GM19467 (cell line): ENCODE measurements at regions not wholly inside any gene's neighbourhood (a gene's known extent, or its start where the extent isn't known, plus 50 kb on each side); places are given as distances from the start of the nearest gene placed in this dataset.
"Not testable (repeated sequence)": the region's sequence is repeated elsewhere in the genome, so short reads cannot be mapped to it uniquely, and the experiment has no call there.

ENCODE experiments used
- ATAC-seq: cut with Tn5 transposase; IDR thresholded peaks from one replicate; pipeline ENCODE4 v1.9.1; 2021; ENCODE audit warnings: mild to moderate bottlenecking, moderate library complexity; ENCODE audit not compliant: unreplicated experiment

GRCh38 chr4:20124317-20125026, 127.2 kb upstream of the SLIT2 start:
- ATAC-seq: no peak

GRCh38 chr4:20122198-20122988, 129.3 kb upstream of the SLIT2 start:
- no peak for ATAC-seq

GRCh38 chr4:20119141-20119540, 132.6 kb upstream of the SLIT2 start:
- ATAC-seq: no peak

- ATAC-seq: no peak
Observed at GRCh38 chr4:20109391-20109790, 142.3 kb upstream of the SLIT2 start.

- ATAC-seq: no peak
Observed at GRCh38 chr4:20106921-20107320, 144.8 kb upstream of the SLIT2 start.

GRCh38 chr4:20101831-20102230, 149.9 kb upstream of the SLIT2 start:
- no peak for ATAC-seq

- ATAC-seq: no peak
Observed at GRCh38 chr4:20096911-20097310, 154.8 kb upstream of the SLIT2 start.

GRCh38 chr4:20095805-20096541, 155.7 kb upstream of the SLIT2 start:
- no peak for ATAC-seq

GRCh38 chr4:20091781-20092180, 159.9 kb upstream of the SLIT2 start:
- ATAC-seq: no peak

GRCh38 chr4:20087522-20087911, 164.2 kb upstream of the SLIT2 start:
- ATAC-seq: no peak

- no peak for ATAC-seq
Observed at GRCh38 chr4:20086799-20087521, 164.7 kb upstream of the SLIT2 start.

GRCh38 chr4:20086067-20086798, 165.5 kb upstream of the SLIT2 start:
- no peak for ATAC-seq

GRCh38 chr4:20085653-20086052, 166.1 kb upstream of the SLIT2 start:
- no peak for ATAC-seq

- no peak for ATAC-seq
Observed at GRCh38 chr4:20085156-20085555, 166.5 kb upstream of the SLIT2 start.

- ATAC-seq: no peak
Observed at GRCh38 chr4:20084488-20084887, 167.2 kb upstream of the SLIT2 start.

- no peak for ATAC-seq
Observed at GRCh38 chr4:20078644-20079043, 173.1 kb upstream of the SLIT2 start.

- no peak for ATAC-seq
Observed at GRCh38 chr4:20075248-20075871, 176.3 kb upstream of the SLIT2 start.

- no peak for ATAC-seq
Observed at GRCh38 chr4:20074450-20074849, 177.3 kb upstream of the SLIT2 start.

- ATAC-seq: no peak
Observed at GRCh38 chr4:20065952-20066351, 185.8 kb upstream of the SLIT2 start.

- ATAC-seq: not testable (repeated sequence)
Observed at GRCh38 chr4:20062857-20063256, 188.8 kb upstream of the SLIT2 start.
